H9 (cell line): ENCODE measurements at regions not wholly inside any gene's neighbourhood (a gene's known extent, or its start where the extent isn't known, plus 50 kb on each side); places are given as distances from the start of the nearest gene placed in this dataset.

Experiments
- DNase-seq: peaks from one replicate; pipeline ENCODE4 v3.0.0-alpha.2; 2017
- H2AFZ ChIP-seq: one replicate; pipeline ENCODE4 v1.6.1; 2013; ENCODE audit warnings: mild to moderate bottlenecking, low read length, control low read depth, moderate library complexity
- H2AK5ac ChIP-seq: 2 replicates; pipeline ENCODE4 v1.6.1; 2013; ENCODE audit warnings: low read length, control low read depth, mixed read lengths; ENCODE audit not compliant: insufficient read length
- H2BK120ac ChIP-seq: one replicate; pipeline ENCODE4 v1.6.1; 2013; ENCODE audit warnings: low read depth, mild to moderate bottlenecking, low read length, control low read depth, inconsistent platforms; ENCODE audit not compliant: poor library complexity, severe bottlenecking
- H2BK12ac ChIP-seq: 2 replicates; pipeline ENCODE4 v1.6.1; 2013; ENCODE audit warnings: low read length, control low read depth, mixed read lengths, low read depth; ENCODE audit not compliant: insufficient read length
- H2BK15ac ChIP-seq: 2 replicates; pipeline ENCODE4 v1.6.1; 2013; ENCODE audit warnings: low read depth, low read length, control low read depth
- H2BK20ac ChIP-seq: one replicate; pipeline ENCODE4 v1.6.1; 2013; ENCODE audit warnings: low read depth, mild to moderate bottlenecking, low read length, control low read depth, inconsistent platforms; ENCODE audit not compliant: poor library complexity, severe bottlenecking
- H2BK5ac ChIP-seq: 2 replicates; pipeline ENCODE4 v1.6.1; 2013; ENCODE audit warnings: low read length, control low read depth, mixed read lengths; ENCODE audit not compliant: insufficient read length
- H3K14ac ChIP-seq: 2 replicates; pipeline ENCODE4 v1.6.1; 2013; ENCODE audit warnings: low read length, control low read depth; ENCODE audit not compliant: insufficient read depth
- H3K18ac ChIP-seq: 2 replicates; pipeline ENCODE4 v1.6.1; 2013; ENCODE audit warnings: low read depth, mild to moderate bottlenecking, mixed read lengths, low read length, control low read depth; ENCODE audit not compliant: insufficient read length
- H3K23ac ChIP-seq: 2 replicates; pipeline ENCODE4 v1.6.1; 2013; ENCODE audit warnings: low read length, control low read depth, mixed read lengths, low read depth; ENCODE audit not compliant: insufficient read length
- H3K23me2 ChIP-seq: 2 replicates; pipeline ENCODE4 v1.6.1; 2013; ENCODE audit warnings: low read depth, mild to moderate bottlenecking, mixed read lengths, low read length, control low read depth; ENCODE audit not compliant: insufficient read length, poor library complexity, severe bottlenecking
- H3K27ac ChIP-seq: 2 replicates; pipeline ENCODE4 v1.5.1; 2013; ENCODE audit warnings: low read length, control low read depth, mixed read lengths, low read depth; ENCODE audit not compliant: insufficient read length
- H3K27me3 ChIP-seq: 2 replicates; pipeline ENCODE4 v1.6.1; 2013; ENCODE audit warnings: low read length, control low read depth, inconsistent platforms; ENCODE audit not compliant: insufficient read depth
- H3K4ac ChIP-seq: 2 replicates; pipeline ENCODE4 v1.6.1; 2013; ENCODE audit warnings: low read depth, mild to moderate bottlenecking, control low read depth, inconsistent platforms, low read length, moderate library complexity
- H3K4me1 ChIP-seq: 2 replicates; pipeline ENCODE4 v1.6.1; 2013; ENCODE audit warnings: low read length, control low read depth, inconsistent platforms; ENCODE audit not compliant: insufficient read depth
- H3K4me2 ChIP-seq: 2 replicates; pipeline ENCODE4 v1.6.1; 2013; ENCODE audit warnings: low read length, control low read depth, mixed read lengths; ENCODE audit not compliant: insufficient read length, insufficient read depth
- H3K56ac ChIP-seq: 2 replicates; pipeline ENCODE4 v1.6.1; 2013; ENCODE audit warnings: low read depth, mild to moderate bottlenecking, mixed read lengths, low read length, control low read depth; ENCODE audit not compliant: insufficient read length
- H3K79me1 ChIP-seq: 2 replicates; pipeline ENCODE4 v1.6.1; 2013; ENCODE audit warnings: low read depth, mild to moderate bottlenecking, moderate library complexity, low read length, control low read depth, inconsistent platforms; ENCODE audit not compliant: insufficient read depth, poor library complexity, severe bottlenecking
- H3K79me2 ChIP-seq: 2 replicates; pipeline ENCODE4 v1.6.1; 2013; ENCODE audit warnings: low read length, control low read depth, inconsistent platforms; ENCODE audit not compliant: insufficient read depth
- H3K9ac ChIP-seq: 2 replicates; pipeline ENCODE4 v1.6.1; 2013; ENCODE audit warnings: low read length, control low read depth, mixed read lengths; ENCODE audit not compliant: insufficient read length; ENCODE audit errors: extremely low read depth
- H3K9me3 ChIP-seq: one replicate; pipeline ENCODE4 v1.6.1; 2013; ENCODE audit warnings: low read depth, low read length, inconsistent platforms; ENCODE audit not compliant: control insufficient read depth
- H3T11ph ChIP-seq: one replicate; pipeline ENCODE4 v1.6.1; 2013; ENCODE audit warnings: mild to moderate bottlenecking, low read length, control low read depth, inconsistent platforms
- H4K20me1 ChIP-seq: one replicate; pipeline ENCODE4 v1.6.1; 2013; ENCODE audit not compliant: control insufficient read depth, insufficient read length, insufficient read depth
- H4K5ac ChIP-seq: 2 replicates; pipeline ENCODE4 v1.6.1; 2013; ENCODE audit warnings: low read depth, mild to moderate bottlenecking, mixed read lengths, low read length, control low read depth; ENCODE audit not compliant: insufficient read length
- H4K8ac ChIP-seq: replicated peaks from 2 replicates; pipeline ENCODE4 v1.6.1; 2013; ENCODE audit warnings: low read length, control low read depth, mixed read lengths, low read depth; ENCODE audit not compliant: insufficient read length
- H4K91ac ChIP-seq: 2 replicates; pipeline ENCODE4 v1.6.1; 2013; ENCODE audit warnings: low read depth, mild to moderate bottlenecking, moderate library complexity, mixed read lengths, low read length, control low read depth; ENCODE audit not compliant: insufficient read length
- H3K27ac Mint-ChIP-seq, 3 experiments: 2 replicates in 2 of 3; 3 replicates in 1 of 3; pipeline ENCODE4 v1.8.0; 2020 to 2021; ENCODE audit warnings: mixed read lengths in 3 of 3, mild to moderate bottlenecking in 1 of 3, moderate library complexity in 1 of 3
- H3K27me3 Mint-ChIP-seq: 2 replicates; pipeline ENCODE4 v1.8.0; 2021; ENCODE audit warnings: low read depth, mild to moderate bottlenecking, moderate library complexity, mixed read lengths
- H3K36me3 Mint-ChIP-seq, 3 experiments: 2 replicates in 2 of 3; 3 replicates in 1 of 3; pipeline ENCODE4 v1.8.0; 2020 to 2021; ENCODE audit warnings: low read depth in 3 of 3, mixed read lengths in 3 of 3; ENCODE audit not compliant: insufficient read depth in 1 of 3
- H3K4me1 Mint-ChIP-seq, 2 experiments: 2 replicates each; pipeline ENCODE4 v1.8.0; 2020; ENCODE audit warnings: mixed read lengths in 2 of 2
- H3K4me3 Mint-ChIP-seq, 2 experiments: 2 replicates in 1 of 2; 3 replicates in 1 of 2; pipeline ENCODE4 v1.8.0; 2020 to 2021; ENCODE audit warnings: mild to moderate bottlenecking in 2 of 2, mixed read lengths in 2 of 2, moderate library complexity in 1 of 2
- H3K9me3 Mint-ChIP-seq, 2 experiments: 2 replicates in 1 of 2; 3 replicates in 1 of 2; pipeline ENCODE4 v1.8.0; 2020; ENCODE audit warnings: mild to moderate bottlenecking in 2 of 2, mixed read lengths in 2 of 2, moderate library complexity in 1 of 2
- CTCF ChIP-seq: fragments of 200-600 bp; sonication (generic); conservative IDR thresholded peaks from 3 replicates; pipeline ENCODE4 v1.8.0; 2021; ENCODE audit warnings: antibody characterized with exemption, mild to moderate bottlenecking
- WGBS: extraction: QIAGEN DNeasy Blood & Tissue Kit; methylation state at CpG from one replicate; pipeline ENCODE4 v1.1.7; 2013; ENCODE audit warnings: missing lambda C conversion rate, low lambda C conversion rate, mixed read lengths; ENCODE audit not compliant: insufficient read length; ENCODE audit errors: extremely low coverage; 5-methylcytosine and 5-hydroxymethylcytosine counted together

- H3K79me2 ChIP-seq, result no peaks in the 10 kb centered on the region
- no peaks in the 10 kb centered on the region for H3K23me2 ChIP-seq
- no peaks in the 10 kb centered on the region for H3K79me1 ChIP-seq
- H2AK5ac ChIP-seq, result no peak overlapping the region
- no peak overlapping the region for H3K27ac ChIP-seq
- H2BK120ac ChIP-seq, result no peak overlapping the region
- no peak overlapping the region for H4K5ac ChIP-seq
- Mint-ChIP-seq H3K27me3 (no peaks in the 10 kb centered on the region; the same call in 1 of the 2 replicates), H3K4me1 (peaks cover 0 to 6% of the 10 kb centered on the region in 2 experiments; a peak in 2 of 4 replicates), H3K4me3 (no peak overlapping the region), H3K36me3 (no peaks in the 10 kb centered on the region), H3K9me3 (peaks cover 0 to 2% of the 10 kb centered on the region in 2 experiments; a peak in 2 of 5 replicates), H3K27ac (no peak overlapping the region)
- H3K27me3 ChIP-seq, result no peaks in the 10 kb centered on the region
- H3K9ac ChIP-seq, result no peak overlapping the region
- H3K4ac ChIP-seq, result no peak overlapping the region
- no peak overlapping the region for H2AFZ ChIP-seq
- no peak overlapping the region for H3K18ac ChIP-seq
- H3K56ac ChIP-seq, result no peak overlapping the region
- no CpG with 5 or more reads among the region's 10 CpGs for WGBS
- no peak overlapping the region for H3K4me2 ChIP-seq
- no peaks in the 10 kb centered on the region for H3K4me1 ChIP-seq
- H2BK15ac ChIP-seq, result no peak overlapping the region
- H4K91ac ChIP-seq, result no peak overlapping the region
- no peak for TF ChIP-seq CTCF
- H3K23ac ChIP-seq, result no peak overlapping the region
- no peak overlapping the region; the same call in 1 of the 2 replicates for H3K14ac ChIP-seq
- no peak overlapping the region for H2BK20ac ChIP-seq
- DNase-seq, result no peak
- no peak overlapping the region for H3T11ph ChIP-seq
- H2BK12ac ChIP-seq, result no peak overlapping the region
- no peaks in the 10 kb centered on the region for H4K20me1 ChIP-seq
- H2BK5ac ChIP-seq, result no peak overlapping the region
- H4K8ac ChIP-seq, result no peak overlapping the region
- no peaks in the 10 kb centered on the region for H3K9me3 ChIP-seq
Measured at GRCh38 chr13:73661066-73661465, 473.1 kb downstream of the KLF12 start.
